ENCODE measurements at regions not wholly inside any gene's neighbourhood (a gene's known extent, or its start where the extent isn't known, plus 50 kb on each side); places are given as distances from the start of the nearest gene placed in this dataset.

- H3K4me2 ChIP-seq (ENCODE audit: insufficient read depth, insufficient read length, low read length): no peak overlapping the region
- H4K91ac ChIP-seq (ENCODE audit: insufficient read length, low read depth, low read length): no peak overlapping the region
- no peak overlapping the region for H3K9ac ChIP-seq (ENCODE audit: extremely low read depth, insufficient read length, low read length)
- H3K79me1 ChIP-seq (ENCODE audit: insufficient read depth, low read depth, low read length, poor library complexity, severe bottlenecking): no peaks in the 10 kb centered on the region
- H3K18ac ChIP-seq (ENCODE audit: insufficient read length, low read depth, low read length): no peak overlapping the region
- H2BK120ac ChIP-seq (ENCODE audit: low read depth, low read length, poor library complexity, severe bottlenecking): no peak overlapping the region
- no peak overlapping the region for H4K8ac ChIP-seq (replicated peaks; ENCODE audit: insufficient read length, low read depth, low read length)
- H3K79me2 ChIP-seq (ENCODE audit: insufficient read depth, low read length): no peaks in the 10 kb centered on the region
- H2BK5ac ChIP-seq (ENCODE audit: insufficient read length, low read length): no peak overlapping the region
- no peak overlapping the region for H3K23ac ChIP-seq (ENCODE audit: insufficient read length, low read depth, low read length)
- no peak overlapping the region for H4K5ac ChIP-seq (ENCODE audit: insufficient read length, low read depth, low read length)
- Mint-ChIP-seq H3K4me1 (no peaks in the 10 kb centered on the region), H3K4me3 (no peak overlapping the region), H3K27me3 (ENCODE audit: low read depth) (no peaks in the 10 kb centered on the region), H3K9me3 (peaks cover 1 to 8% of the 10 kb centered on the region in 2 experiments; a peak in 2 of 5 replicates), H3K27ac (no peak overlapping the region), H3K36me3 (ENCODE audit: insufficient read depth in 1 of 3, low read depth in 3 of 3) (no peaks in the 10 kb centered on the region; a peak in 2 of 7 replicates)
- H2AK5ac ChIP-seq (ENCODE audit: insufficient read length, low read length): no peak overlapping the region
- H3K4ac ChIP-seq (ENCODE audit: low read depth, low read length): no peak overlapping the region
- TF ChIP-seq, protein P1, sequence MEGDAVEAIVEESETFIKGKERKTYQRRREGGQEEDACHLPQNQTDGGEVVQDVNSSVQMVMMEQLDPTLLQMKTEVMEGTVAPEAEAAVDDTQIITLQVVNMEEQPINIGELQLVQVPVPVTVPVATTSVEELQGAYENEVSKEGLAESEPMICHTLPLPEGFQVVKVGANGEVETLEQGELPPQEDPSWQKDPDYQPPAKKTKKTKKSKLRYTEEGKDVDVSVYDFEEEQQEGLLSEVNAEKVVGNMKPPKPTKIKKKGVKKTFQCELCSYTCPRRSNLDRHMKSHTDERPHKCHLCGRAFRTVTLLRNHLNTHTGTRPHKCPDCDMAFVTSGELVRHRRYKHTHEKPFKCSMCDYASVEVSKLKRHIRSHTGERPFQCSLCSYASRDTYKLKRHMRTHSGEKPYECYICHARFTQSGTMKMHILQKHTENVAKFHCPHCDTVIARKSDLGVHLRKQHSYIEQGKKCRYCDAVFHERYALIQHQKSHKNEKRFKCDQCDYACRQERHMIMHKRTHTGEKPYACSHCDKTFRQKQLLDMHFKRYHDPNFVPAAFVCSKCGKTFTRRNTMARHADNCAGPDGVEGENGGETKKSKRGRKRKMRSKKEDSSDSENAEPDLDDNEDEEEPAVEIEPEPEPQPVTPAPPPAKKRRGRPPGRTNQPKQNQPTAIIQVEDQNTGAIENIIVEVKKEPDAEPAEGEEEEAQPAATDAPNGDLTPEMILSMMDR (conservative IDR thresholded peaks at IDR 0.05): no peak
- no peaks in the 10 kb centered on the region for H4K20me1 ChIP-seq (ENCODE audit: control insufficient read depth, insufficient read depth, insufficient read length)
- no peaks in the 10 kb centered on the region for H3K4me1 ChIP-seq (ENCODE audit: insufficient read depth, low read length)
- no peak for DNase-seq
- H2BK12ac ChIP-seq (ENCODE audit: insufficient read length, low read depth, low read length): no peak overlapping the region
- no peak overlapping the region for H3K14ac ChIP-seq (ENCODE audit: insufficient read depth, low read length)
- no peak overlapping the region for H2AFZ ChIP-seq (ENCODE audit: low read length)
- H3K56ac ChIP-seq (ENCODE audit: insufficient read length, low read depth, low read length): no peak overlapping the region
- no peaks in the 10 kb centered on the region for H3K27me3 ChIP-seq (ENCODE audit: insufficient read depth, low read length)
- H3T11ph ChIP-seq (ENCODE audit: low read length): no peak overlapping the region
- H3K9me3 ChIP-seq (ENCODE audit: control insufficient read depth, low read depth, low read length): no peaks in the 10 kb centered on the region
- H3K23me2 ChIP-seq (ENCODE audit: insufficient read length, low read depth, low read length, poor library complexity, severe bottlenecking): no peaks in the 10 kb centered on the region
- WGBS (ENCODE audit: extremely low coverage, insufficient read length, low lambda C conversion rate): no CpG with 5 or more reads among the region's 10 CpGs
- no peak overlapping the region for H2BK15ac ChIP-seq (ENCODE audit: low read depth, low read length)
- no peak overlapping the region for H3K27ac ChIP-seq (ENCODE audit: insufficient read length, low read depth, low read length)
- H2BK20ac ChIP-seq (ENCODE audit: low read depth, low read length, poor library complexity, severe bottlenecking): no peak overlapping the region
These were observed 432.5 kb downstream of the FGF9 start for GRCh38 chr13:22103046-22104027.
